ENCODE measurements at regions not wholly inside any gene's neighbourhood (a gene's known extent, or its start where the extent isn't known, plus 50 kb on each side); places are given as distances from the start of the nearest gene placed in this dataset.
A peak's percentile ranks its signal among the peaks of the same experiment; 100 is the strongest.

DNA sequence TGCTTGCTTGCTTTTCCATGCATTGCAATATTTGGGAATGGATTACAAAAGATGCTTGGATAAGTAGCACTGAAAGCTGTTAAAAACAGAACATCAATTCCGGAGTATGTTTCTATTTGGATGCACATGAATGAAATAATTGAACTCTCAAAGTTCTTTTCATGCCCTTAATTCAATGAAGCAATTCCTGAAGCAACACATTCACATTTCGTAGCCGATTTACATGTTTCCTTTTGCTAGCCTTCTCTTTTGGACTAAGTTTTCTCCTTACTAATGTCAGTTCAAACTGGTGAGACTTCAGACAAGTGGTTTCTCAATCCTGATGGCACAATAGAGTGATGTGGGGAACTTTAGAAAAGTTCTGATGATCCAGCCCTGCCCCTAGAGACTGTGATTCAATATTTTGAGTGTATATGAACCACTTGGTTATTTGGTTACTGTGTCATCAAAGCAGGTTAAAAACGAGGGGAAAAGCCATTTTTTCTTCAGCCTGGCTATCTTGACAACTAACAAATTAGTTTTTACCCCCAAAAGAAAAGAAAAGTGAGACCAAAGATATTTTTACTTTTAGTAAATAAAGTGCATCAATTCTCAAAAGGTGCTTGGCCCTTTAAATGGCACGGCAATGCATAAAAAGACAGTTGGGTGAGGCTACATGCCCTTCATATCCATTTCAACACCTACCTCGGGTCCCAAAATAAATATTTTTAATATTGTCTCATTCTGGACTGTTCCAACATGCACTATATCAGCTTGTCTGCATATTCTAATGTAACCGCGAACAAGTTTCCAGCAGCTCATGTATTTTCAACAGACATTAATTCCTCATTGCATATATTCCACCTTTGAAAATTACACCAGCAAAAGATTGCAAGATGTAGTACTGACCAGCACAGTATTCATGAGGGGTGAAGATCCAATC, 90.1 kb upstream of the RPL34 start:
- H2BK15ac ChIP-seq (ENCODE audit: low read depth, poor library complexity, severe bottlenecking) = no peak overlapping the region
- H3K9me3 ChIP-seq (ENCODE audit: control insufficient read depth, low read length) = peaks cover under 1% of the 10 kb centered on the region

DNA sequence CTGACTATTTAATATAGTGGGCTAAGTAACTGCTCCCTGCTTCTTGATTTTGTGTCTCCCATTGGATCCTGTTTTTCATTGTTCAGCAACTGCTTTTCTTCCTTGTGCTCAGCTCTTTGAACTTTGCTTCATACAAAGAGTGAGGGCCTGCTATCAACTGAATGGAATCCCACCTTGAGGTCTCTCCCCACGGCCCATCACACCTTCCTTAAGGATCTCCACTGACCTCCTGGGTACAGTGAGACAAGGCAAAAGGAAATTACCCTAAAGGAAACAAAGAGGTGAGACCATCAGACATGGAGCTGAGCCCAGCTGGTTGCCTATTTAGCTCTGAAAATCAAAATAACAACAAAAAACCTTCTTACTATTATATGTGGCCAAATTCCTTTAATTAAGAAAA, 91.3 kb upstream of the RPL34 start:
- H3K14ac ChIP-seq (ENCODE audit: low read length in 2 of 2) = no peak overlapping the region
- no peak overlapping the region for H2BK120ac ChIP-seq (ENCODE audit: low read depth, low read length)
- no peak overlapping the region for H3K4ac ChIP-seq (ENCODE audit: low read depth in 1 of 2, low read length in 2 of 2)
- H2BK12ac ChIP-seq (ENCODE audit: low read length in 2 of 2) = no peak overlapping the region
- H3K27me3 ChIP-seq (ENCODE audit: control insufficient read depth in 1 of 2, insufficient read depth in 1 of 2, low read length in 2 of 2) = no peaks in the 10 kb centered on the region
- no peak overlapping the region for H3K4me2 ChIP-seq (ENCODE audit: low read length, poor library complexity, severe bottlenecking)
- H3K18ac ChIP-seq (ENCODE audit: low read depth in 1 of 2, low read length in 2 of 2) = no peak overlapping the region
- no peak overlapping the region for H4K91ac ChIP-seq (ENCODE audit: low read length)
- H4K8ac ChIP-seq (ENCODE audit: low read length) = no peak overlapping the region
- no peak overlapping the region for H2AFZ ChIP-seq (ENCODE audit: low read depth, low read length)
- no peak overlapping the region for H2AK5ac ChIP-seq (ENCODE audit: low read length, severe bottlenecking)
- no peaks in the 10 kb centered on the region for H3K79me1 ChIP-seq (replicated peaks; ENCODE audit: low read length, poor library complexity, severe bottlenecking)
- H3K9ac ChIP-seq (ENCODE audit: low read length) = no peak overlapping the region
- H3K9me3 ChIP-seq (ENCODE audit: control insufficient read depth, low read length) = peaks cover 2% of the 10 kb centered on the region
- H2BK15ac ChIP-seq (ENCODE audit: low read depth, poor library complexity, severe bottlenecking) = no peak overlapping the region
- no peak for DNase-seq
- 73% methylated on average over 1 of the region's 1 CpG for WGBS
- H3K36me3 ChIP-seq (ENCODE audit: control insufficient read depth in 1 of 2, insufficient read depth in 2 of 2, low read depth in 1 of 2, low read length in 2 of 2) = no peaks in the 10 kb centered on the region
- H3K27ac ChIP-seq (ENCODE audit: low read length, poor library complexity, severe bottlenecking) = no peak overlapping the region
- H2BK5ac ChIP-seq (ENCODE audit: low read depth, low read length, poor library complexity, severe bottlenecking) = no peak overlapping the region
- H3K23ac ChIP-seq (ENCODE audit: low read length in 2 of 2) = no peak overlapping the region
- H3K4me1 ChIP-seq (ENCODE audit: control insufficient read depth, insufficient read depth, low read depth, low read length) = peaks cover 2% of the 10 kb centered on the region
- no peak overlapping the region for H3K4me3 ChIP-seq (ENCODE audit: insufficient read depth in 1 of 2, low read depth in 1 of 2, low read length in 2 of 2)

More for the DNA sequence above, 90.1 kb upstream of the RPL34 start:
- Histone ChIP-seq H4K91ac (ENCODE audit: low read length) (no peak overlapping the region), H3K27ac (ENCODE audit: low read length, poor library complexity, severe bottlenecking) (no peak overlapping the region), H2BK12ac (ENCODE audit: low read length in 2 of 2) (no peak overlapping the region), H2BK120ac (ENCODE audit: low read depth, low read length) (no peak overlapping the region), H3K4me1 (ENCODE audit: control insufficient read depth, insufficient read depth, low read depth, low read length) (peaks cover 2% of the 10 kb centered on the region), H2AK5ac (ENCODE audit: low read length, severe bottlenecking) (no peak overlapping the region), H2BK5ac (ENCODE audit: low read depth, low read length, poor library complexity, severe bottlenecking) (no peak overlapping the region), H3K4me2 (ENCODE audit: low read length, poor library complexity, severe bottlenecking) (no peak overlapping the region), H3K27me3 (ENCODE audit: control insufficient read depth in 1 of 2, insufficient read depth in 1 of 2, low read length in 2 of 2) (no peaks in the 10 kb centered on the region), H4K8ac (ENCODE audit: low read length) (no peak overlapping the region), H3K14ac (ENCODE audit: low read length in 2 of 2) (no peak overlapping the region), H3K23ac (ENCODE audit: low read length in 2 of 2) (no peak overlapping the region), H3K36me3 (ENCODE audit: control insufficient read depth in 1 of 2, insufficient read depth in 2 of 2, low read depth in 1 of 2, low read length in 2 of 2) (no peaks in the 10 kb centered on the region), H2AFZ (ENCODE audit: low read depth, low read length) (no peak overlapping the region), H3K4me3 (ENCODE audit: insufficient read depth in 1 of 2, low read depth in 1 of 2, low read length in 2 of 2) (no peak overlapping the region), H3K4ac (ENCODE audit: low read depth in 1 of 2, low read length in 2 of 2) (no peak overlapping the region), H3K79me1 (replicated peaks; ENCODE audit: low read length, poor library complexity, severe bottlenecking) (no peaks in the 10 kb centered on the region), H3K9ac (ENCODE audit: low read length) (peak overlapping the region; percentile 43), H3K18ac (ENCODE audit: low read depth in 1 of 2, low read length in 2 of 2) (no peak overlapping the region)
- 85% methylated on average over 6 of the region's 8 CpGs for WGBS
- DNase-seq = no peak

DNA sequence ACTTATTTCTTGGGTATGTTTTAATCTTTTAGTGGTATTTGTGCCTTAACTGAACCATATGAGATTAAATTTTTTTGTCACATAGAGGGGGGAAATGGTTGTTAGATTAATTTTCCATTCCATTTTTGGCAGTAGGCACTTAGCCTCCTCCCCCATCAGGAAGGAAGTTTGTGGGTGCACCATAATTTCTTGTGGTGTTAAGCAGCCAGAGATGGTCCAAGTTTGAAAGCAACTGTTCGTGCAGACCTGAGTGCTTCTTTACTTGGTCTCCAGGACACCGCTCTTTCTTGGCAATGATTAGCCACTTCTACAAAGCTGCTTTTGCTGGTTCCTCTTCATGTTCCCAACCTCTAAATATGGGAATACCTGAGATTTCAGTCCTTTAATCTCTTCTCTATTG, 92.7 kb upstream of the RPL34 start:
- Histone ChIP-seq H3K23ac (ENCODE audit: low read length in 2 of 2) (no peak overlapping the region), H3K79me1 (replicated peaks; ENCODE audit: low read length, poor library complexity, severe bottlenecking) (no peaks in the 10 kb centered on the region), H2AK5ac (ENCODE audit: low read length, severe bottlenecking) (no peak overlapping the region), H3K4ac (ENCODE audit: low read depth in 1 of 2, low read length in 2 of 2) (no peak overlapping the region), H3K18ac (ENCODE audit: low read depth in 1 of 2, low read length in 2 of 2) (no peak overlapping the region), H3K27ac (ENCODE audit: low read length, poor library complexity, severe bottlenecking) (no peak overlapping the region), H3K27me3 (ENCODE audit: control insufficient read depth in 1 of 2, insufficient read depth in 1 of 2, low read length in 2 of 2) (no peaks in the 10 kb centered on the region), H3K4me2 (ENCODE audit: low read length, poor library complexity, severe bottlenecking) (no peak overlapping the region), H3K14ac (ENCODE audit: low read length in 2 of 2) (no peak overlapping the region), H3K9me3 (ENCODE audit: control insufficient read depth, low read length) (peaks cover 2% of the 10 kb centered on the region), H3K4me3 (ENCODE audit: insufficient read depth in 1 of 2, low read depth in 1 of 2, low read length in 2 of 2) (no peak overlapping the region), H4K8ac (ENCODE audit: low read length) (no peak overlapping the region), H4K91ac (ENCODE audit: low read length) (no peak overlapping the region), H2BK15ac (ENCODE audit: low read depth, poor library complexity, severe bottlenecking) (no peak overlapping the region), H2BK5ac (ENCODE audit: low read depth, low read length, poor library complexity, severe bottlenecking) (no peak overlapping the region), H3K9ac (ENCODE audit: low read length) (no peak overlapping the region), H2BK12ac (ENCODE audit: low read length in 2 of 2) (no peak overlapping the region), H3K4me1 (ENCODE audit: control insufficient read depth, insufficient read depth, low read depth, low read length) (peaks cover 2% of the 10 kb centered on the region), H2BK120ac (ENCODE audit: low read depth, low read length) (no peak overlapping the region), H2AFZ (ENCODE audit: low read depth, low read length) (no peak overlapping the region), H3K36me3 (ENCODE audit: control insufficient read depth in 1 of 2, insufficient read depth in 2 of 2, low read depth in 1 of 2, low read length in 2 of 2) (no peaks in the 10 kb centered on the region)
- no peak for DNase-seq
- WGBS = 95% methylated on average over 2 of the region's 2 CpGs

DNA sequence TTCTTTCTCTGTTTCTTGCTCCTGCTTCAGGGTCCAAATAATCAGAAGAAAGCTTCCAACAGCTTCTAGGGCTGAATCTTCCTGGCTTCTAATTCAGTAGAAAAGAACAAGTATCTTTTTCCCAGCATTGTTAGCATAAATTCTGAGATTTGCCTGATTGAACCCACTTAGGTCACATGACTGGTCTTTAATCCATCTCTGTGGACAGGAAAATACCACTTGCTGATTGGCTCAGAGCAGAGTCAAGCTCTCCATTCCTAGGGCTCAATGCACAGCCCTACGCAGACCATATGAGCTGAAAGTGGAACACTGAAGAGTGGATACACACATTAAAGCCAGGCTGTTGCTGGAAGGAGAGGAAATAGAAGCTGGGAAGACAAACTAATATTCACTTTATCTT, 99.6 kb upstream of the RPL34 start:
- H3K23ac ChIP-seq (ENCODE audit: low read length in 2 of 2) = no peak overlapping the region
- H3K4me2 ChIP-seq (ENCODE audit: low read length, poor library complexity, severe bottlenecking) = no peak overlapping the region
- H3K36me3 ChIP-seq (ENCODE audit: control insufficient read depth in 1 of 2, insufficient read depth in 2 of 2, low read depth in 1 of 2, low read length in 2 of 2) = no peaks in the 10 kb centered on the region
- no peak overlapping the region for H2BK120ac ChIP-seq (ENCODE audit: low read depth, low read length)
- H4K91ac ChIP-seq (ENCODE audit: low read length) = no peak overlapping the region
- H3K9ac ChIP-seq (ENCODE audit: low read length) = no peak overlapping the region
- H3K4me3 ChIP-seq (ENCODE audit: insufficient read depth in 1 of 2, low read depth in 1 of 2, low read length in 2 of 2) = no peak overlapping the region
- no peak overlapping the region for H3K4ac ChIP-seq (ENCODE audit: low read depth in 1 of 2, low read length in 2 of 2)
- no CpG with 5 or more reads among the region's 1 CpG for WGBS
- H3K14ac ChIP-seq (ENCODE audit: low read length in 2 of 2) = peak overlapping the region in 1 of 2 experiments; percentile 61
- no peak overlapping the region for H3K27ac ChIP-seq (ENCODE audit: low read length, poor library complexity, severe bottlenecking)
- H2AK5ac ChIP-seq (ENCODE audit: low read length, severe bottlenecking) = no peak overlapping the region
- H2BK15ac ChIP-seq (ENCODE audit: low read depth, poor library complexity, severe bottlenecking) = no peak overlapping the region
- no peak for DNase-seq
- no peaks in the 10 kb centered on the region for H3K79me1 ChIP-seq (replicated peaks; ENCODE audit: low read length, poor library complexity, severe bottlenecking)
- H3K18ac ChIP-seq (ENCODE audit: low read depth in 1 of 2, low read length in 2 of 2) = no peak overlapping the region
- H3K4me1 ChIP-seq (ENCODE audit: control insufficient read depth, insufficient read depth, low read depth, low read length) = no peaks in the 10 kb centered on the region
- peaks cover 0 to 6% of the 10 kb centered on the region in 2 experiments for H3K27me3 ChIP-seq (ENCODE audit: control insufficient read depth in 1 of 2, insufficient read depth in 1 of 2, low read length in 2 of 2)
- H2BK5ac ChIP-seq (ENCODE audit: low read depth, low read length, poor library complexity, severe bottlenecking) = no peak overlapping the region
- no peak overlapping the region for H2AFZ ChIP-seq (ENCODE audit: low read depth, low read length)
- peaks cover 2% of the 10 kb centered on the region for H3K9me3 ChIP-seq (ENCODE audit: control insufficient read depth, low read length)
- H4K8ac ChIP-seq (ENCODE audit: low read length) = no peak overlapping the region
- no peak overlapping the region for H2BK12ac ChIP-seq (ENCODE audit: low read length in 2 of 2)
